ENCODE measurements at regions not wholly inside any gene's neighbourhood (a gene's known extent, or its start where the extent isn't known, plus 50 kb on each side); places are given as distances from the start of the nearest gene placed in this dataset.
"Not testable (repeated sequence)": the region's sequence is repeated elsewhere in the genome, so short reads cannot be mapped to it uniquely, and the experiment has no call there.

DNA sequence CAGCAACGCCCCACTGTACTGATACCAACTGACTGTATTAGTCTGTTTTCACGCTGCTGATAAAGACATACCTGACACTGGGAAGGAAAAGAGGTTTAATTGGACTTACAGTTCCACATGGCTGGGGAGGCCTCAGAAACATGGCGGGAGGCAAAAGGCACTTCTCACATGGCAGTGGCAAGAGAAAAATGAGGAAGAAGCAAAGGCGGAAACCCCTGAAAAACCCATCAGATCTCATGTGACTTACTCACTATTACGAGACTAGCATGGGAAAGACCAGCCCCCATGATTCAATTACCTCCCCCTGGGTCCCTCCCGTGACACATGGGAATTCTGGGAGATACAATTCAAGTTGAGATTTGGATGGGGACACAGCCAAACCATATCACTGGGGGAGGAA lies 110.0 kb upstream of the LNX1 start:
- TF ChIP-seq POLR2AphosphoS5 (IDR thresholded peaks at IDR 0.05; ENCODE audit: low read depth, low read length), result not testable (repeated sequence)
- TF ChIP-seq, protein P1, sequence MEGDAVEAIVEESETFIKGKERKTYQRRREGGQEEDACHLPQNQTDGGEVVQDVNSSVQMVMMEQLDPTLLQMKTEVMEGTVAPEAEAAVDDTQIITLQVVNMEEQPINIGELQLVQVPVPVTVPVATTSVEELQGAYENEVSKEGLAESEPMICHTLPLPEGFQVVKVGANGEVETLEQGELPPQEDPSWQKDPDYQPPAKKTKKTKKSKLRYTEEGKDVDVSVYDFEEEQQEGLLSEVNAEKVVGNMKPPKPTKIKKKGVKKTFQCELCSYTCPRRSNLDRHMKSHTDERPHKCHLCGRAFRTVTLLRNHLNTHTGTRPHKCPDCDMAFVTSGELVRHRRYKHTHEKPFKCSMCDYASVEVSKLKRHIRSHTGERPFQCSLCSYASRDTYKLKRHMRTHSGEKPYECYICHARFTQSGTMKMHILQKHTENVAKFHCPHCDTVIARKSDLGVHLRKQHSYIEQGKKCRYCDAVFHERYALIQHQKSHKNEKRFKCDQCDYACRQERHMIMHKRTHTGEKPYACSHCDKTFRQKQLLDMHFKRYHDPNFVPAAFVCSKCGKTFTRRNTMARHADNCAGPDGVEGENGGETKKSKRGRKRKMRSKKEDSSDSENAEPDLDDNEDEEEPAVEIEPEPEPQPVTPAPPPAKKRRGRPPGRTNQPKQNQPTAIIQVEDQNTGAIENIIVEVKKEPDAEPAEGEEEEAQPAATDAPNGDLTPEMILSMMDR (IDR thresholded peaks at IDR 0.05 in 2 of 3, conservative IDR thresholded peaks at IDR 0.05 in 1 of 3; ENCODE audit: borderline replicate concordance in 1 of 3, insufficient read depth in 1 of 3, low read depth in 2 of 3, low read length in 2 of 3), result not testable (repeated sequence)
- TF ChIP-seq, protein P2, sequence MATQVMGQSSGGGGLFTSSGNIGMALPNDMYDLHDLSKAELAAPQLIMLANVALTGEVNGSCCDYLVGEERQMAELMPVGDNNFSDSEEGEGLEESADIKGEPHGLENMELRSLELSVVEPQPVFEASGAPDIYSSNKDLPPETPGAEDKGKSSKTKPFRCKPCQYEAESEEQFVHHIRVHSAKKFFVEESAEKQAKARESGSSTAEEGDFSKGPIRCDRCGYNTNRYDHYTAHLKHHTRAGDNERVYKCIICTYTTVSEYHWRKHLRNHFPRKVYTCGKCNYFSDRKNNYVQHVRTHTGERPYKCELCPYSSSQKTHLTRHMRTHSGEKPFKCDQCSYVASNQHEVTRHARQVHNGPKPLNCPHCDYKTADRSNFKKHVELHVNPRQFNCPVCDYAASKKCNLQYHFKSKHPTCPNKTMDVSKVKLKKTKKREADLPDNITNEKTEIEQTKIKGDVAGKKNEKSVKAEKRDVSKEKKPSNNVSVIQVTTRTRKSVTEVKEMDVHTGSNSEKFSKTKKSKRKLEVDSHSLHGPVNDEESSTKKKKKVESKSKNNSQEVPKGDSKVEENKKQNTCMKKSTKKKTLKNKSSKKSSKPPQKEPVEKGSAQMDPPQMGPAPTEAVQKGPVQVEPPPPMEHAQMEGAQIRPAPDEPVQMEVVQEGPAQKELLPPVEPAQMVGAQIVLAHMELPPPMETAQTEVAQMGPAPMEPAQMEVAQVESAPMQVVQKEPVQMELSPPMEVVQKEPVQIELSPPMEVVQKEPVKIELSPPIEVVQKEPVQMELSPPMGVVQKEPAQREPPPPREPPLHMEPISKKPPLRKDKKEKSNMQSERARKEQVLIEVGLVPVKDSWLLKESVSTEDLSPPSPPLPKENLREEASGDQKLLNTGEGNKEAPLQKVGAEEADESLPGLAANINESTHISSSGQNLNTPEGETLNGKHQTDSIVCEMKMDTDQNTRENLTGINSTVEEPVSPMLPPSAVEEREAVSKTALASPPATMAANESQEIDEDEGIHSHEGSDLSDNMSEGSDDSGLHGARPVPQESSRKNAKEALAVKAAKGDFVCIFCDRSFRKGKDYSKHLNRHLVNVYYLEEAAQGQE (IDR thresholded peaks at IDR 0.05; ENCODE audit: low read depth), result not testable (repeated sequence)

Data from HCT116 (cell line).